NB4 (cell line): ENCODE measurements at regions not wholly inside any gene's neighbourhood (a gene's known extent, or its start where the extent isn't known, plus 50 kb on each side); places are given as distances from the start of the nearest gene placed in this dataset.

Experiments used
- CTCF ChIP-seq: IDR thresholded peaks from one replicate; pipeline ENCODE4 v1.5.1; 2012; ENCODE audit warnings: low read depth, low read length
- MAX ChIP-seq: IDR thresholded peaks from 2 replicates; pipeline ENCODE4 v1.6.1; 2011; ENCODE audit warnings: low read depth, low read length
- MYC ChIP-seq: IDR thresholded peaks from 2 replicates; pipeline ENCODE4 v1.6.1; 2011; ENCODE audit warnings: low read depth, low read length
- POLR2A ChIP-seq: IDR thresholded peaks from 2 replicates; pipeline ENCODE4 v1.6.1; 2011; ENCODE audit warnings: mild to moderate bottlenecking; ENCODE audit not compliant: insufficient read length; ENCODE audit errors: extremely low read depth

GRCh38 chr22:23438216-23438615 is 141.9 kb downstream of the IGLL1 start:
- TF ChIP-seq CTCF = no peak
- no peak for TF ChIP-seq POLR2A
- TF ChIP-seq MAX = no peak
- TF ChIP-seq MYC = no peak
